Choroid plexus epithelial cell (primary cell): ENCODE measurements at regions not wholly inside any gene's neighbourhood (a gene's known extent, or its start where the extent isn't known, plus 50 kb on each side); places are given as distances from the start of the nearest gene placed in this dataset.
"Not testable (repeated sequence)": the region's sequence is repeated elsewhere in the genome, so short reads cannot be mapped to it uniquely, and the experiment has no call there.

Experiments
- DNase-seq: peaks from one replicate; pipeline ENCODE4 v3.0.0-alpha.2; 2010; ENCODE audit warnings: low read depth
- H3K4me3 ChIP-seq: 2 replicates; pipeline ENCODE4 v1.5.1; 2011; ENCODE audit warnings: low read depth, mild to moderate bottlenecking, control low read depth, low read length, moderate library complexity
- TF ChIP-seq, protein P1 (sequence below): conservative IDR thresholded peaks from 2 replicates; pipeline ENCODE4 v1.5.1; 2011; ENCODE audit warnings: low read depth, mild to moderate bottlenecking, control low read depth, inconsistent platforms, low read length, moderate library complexity

DNA sequence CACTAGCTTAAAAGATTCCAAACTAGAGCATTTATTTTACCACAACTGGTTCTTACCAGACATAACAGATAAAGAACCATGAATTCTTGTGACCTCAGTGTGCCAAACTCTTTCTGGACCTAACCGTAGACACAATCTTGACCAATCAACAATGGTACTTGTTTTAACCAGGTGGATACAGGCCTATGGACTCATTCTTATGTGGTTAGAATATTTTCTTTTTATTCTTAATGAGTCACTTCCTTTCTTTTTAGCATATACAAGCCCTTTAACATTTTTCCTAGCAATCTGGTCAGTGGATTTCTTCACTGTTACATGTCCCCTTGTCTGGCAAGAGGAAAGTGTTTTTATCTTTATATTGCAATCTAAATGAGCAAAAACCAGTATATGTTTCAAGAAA, 792.1 kb upstream of the SPRY2 start:
- peak; percentile 78 for DNase-seq
- TF ChIP-seq, protein P1, sequence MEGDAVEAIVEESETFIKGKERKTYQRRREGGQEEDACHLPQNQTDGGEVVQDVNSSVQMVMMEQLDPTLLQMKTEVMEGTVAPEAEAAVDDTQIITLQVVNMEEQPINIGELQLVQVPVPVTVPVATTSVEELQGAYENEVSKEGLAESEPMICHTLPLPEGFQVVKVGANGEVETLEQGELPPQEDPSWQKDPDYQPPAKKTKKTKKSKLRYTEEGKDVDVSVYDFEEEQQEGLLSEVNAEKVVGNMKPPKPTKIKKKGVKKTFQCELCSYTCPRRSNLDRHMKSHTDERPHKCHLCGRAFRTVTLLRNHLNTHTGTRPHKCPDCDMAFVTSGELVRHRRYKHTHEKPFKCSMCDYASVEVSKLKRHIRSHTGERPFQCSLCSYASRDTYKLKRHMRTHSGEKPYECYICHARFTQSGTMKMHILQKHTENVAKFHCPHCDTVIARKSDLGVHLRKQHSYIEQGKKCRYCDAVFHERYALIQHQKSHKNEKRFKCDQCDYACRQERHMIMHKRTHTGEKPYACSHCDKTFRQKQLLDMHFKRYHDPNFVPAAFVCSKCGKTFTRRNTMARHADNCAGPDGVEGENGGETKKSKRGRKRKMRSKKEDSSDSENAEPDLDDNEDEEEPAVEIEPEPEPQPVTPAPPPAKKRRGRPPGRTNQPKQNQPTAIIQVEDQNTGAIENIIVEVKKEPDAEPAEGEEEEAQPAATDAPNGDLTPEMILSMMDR: no peak
- no peak overlapping the region for H3K4me3 ChIP-seq

DNA sequence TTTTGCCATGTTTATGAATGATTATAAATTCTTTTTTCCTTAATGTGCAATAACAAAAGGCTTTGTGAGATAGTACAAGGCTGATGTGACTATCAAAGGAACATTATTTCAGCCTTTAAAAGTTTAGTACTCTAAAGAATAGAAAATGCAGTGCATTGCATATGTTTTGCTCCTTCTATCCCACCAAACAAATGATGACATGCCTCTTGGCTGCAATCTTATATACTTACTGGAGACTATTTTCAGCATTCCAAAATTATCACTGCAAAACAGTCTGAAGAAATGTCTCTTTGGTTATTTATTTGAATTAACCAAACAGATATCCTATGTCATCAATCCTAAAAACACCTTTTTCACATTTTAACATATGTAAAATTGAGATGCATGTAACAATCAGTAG, 776.5 kb upstream of the SPRY2 start:
- TF ChIP-seq, protein P1: no peak

DNA sequence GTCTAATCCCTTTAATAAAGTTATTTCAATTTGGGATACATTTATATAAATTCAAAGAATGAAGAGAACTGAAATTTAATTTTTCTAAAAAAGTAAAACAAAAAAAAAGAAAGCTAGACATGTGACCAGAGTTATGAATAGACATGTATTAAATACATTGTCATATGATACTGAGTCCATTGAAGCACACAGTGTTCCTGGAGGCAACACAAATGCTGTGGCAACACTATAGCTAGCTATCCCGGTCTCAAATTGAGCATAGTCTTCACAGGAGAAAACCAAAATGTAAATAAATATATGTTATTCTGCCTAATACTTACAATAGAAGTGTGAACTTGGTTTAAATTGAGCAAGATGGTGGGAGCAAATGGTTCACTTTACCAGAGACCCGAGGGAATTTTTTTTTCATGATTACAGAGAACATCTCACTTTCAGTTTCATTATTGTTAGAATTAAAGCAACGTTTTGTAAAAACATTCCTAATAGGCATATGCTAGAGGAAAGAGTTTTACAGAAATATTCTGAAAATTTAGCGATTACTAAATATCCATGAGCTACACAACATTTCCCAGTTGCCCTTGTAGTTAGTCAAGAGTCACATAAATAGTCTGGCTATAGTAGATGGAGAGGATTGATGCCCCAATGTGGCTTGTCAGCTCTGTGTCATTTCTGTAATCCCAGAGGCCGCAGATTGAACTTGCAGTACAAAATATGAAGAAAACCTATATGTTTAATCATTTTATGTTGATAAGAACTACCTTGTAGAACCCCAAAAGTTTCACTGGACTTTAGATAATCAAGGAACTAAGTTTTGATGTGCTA, 775.7 kb upstream of the SPRY2 start:
- TF ChIP-seq, protein P1: no peak
- DNase-seq: peak; percentile 45
- no peak overlapping the region for H3K4me3 ChIP-seq

More for the DNA sequence above, 776.5 kb upstream of the SPRY2 start:
- no peak overlapping the region for H3K4me3 ChIP-seq
- DNase-seq: no peak

DNA sequence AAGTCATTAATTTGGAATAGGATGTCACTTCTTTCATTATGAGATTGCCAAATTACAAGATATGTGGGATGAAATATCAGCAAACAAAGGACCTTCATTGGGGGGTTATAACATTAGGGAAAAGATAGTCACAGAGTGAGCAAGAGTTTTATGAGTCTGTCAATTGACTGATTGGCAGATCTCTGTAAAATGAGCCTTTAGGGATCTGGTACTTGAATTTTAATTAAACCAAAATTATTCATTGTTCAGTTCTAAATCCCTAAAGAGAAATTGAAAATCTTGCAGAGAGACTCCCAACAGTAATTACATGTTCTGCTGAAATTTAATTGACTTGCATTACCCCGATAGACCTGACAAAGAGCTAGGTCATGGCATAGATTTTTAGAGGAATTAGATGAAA, 768.1 kb upstream of the SPRY2 start:
- no peak for DNase-seq
- TF ChIP-seq, protein P1: no peak

DNA sequence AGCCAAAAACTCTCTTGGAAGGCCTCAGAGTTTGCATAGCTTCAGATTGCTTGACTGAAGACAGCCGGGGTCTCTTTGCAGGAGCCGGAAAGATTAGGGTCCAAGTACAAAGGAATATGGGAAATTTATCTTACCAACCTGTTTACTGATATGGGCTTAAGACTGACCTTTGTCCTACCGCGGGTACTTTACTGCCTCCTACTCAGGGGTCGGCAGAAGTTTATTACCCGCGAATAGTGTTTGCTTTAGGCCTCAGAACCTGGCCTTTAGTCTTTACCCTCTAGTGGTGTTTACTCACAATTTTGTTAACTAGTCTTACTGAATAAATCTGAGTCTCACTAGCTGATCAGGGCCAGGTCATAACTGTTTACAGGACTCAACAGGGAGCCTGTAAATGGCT, 765.4 kb upstream of the SPRY2 start:
- TF ChIP-seq, protein P1: no peak
- H3K4me3 ChIP-seq: no peak overlapping the region
- no peak for DNase-seq

More for the DNA sequence above, 768.1 kb upstream of the SPRY2 start:
- no peak overlapping the region for H3K4me3 ChIP-seq

DNA sequence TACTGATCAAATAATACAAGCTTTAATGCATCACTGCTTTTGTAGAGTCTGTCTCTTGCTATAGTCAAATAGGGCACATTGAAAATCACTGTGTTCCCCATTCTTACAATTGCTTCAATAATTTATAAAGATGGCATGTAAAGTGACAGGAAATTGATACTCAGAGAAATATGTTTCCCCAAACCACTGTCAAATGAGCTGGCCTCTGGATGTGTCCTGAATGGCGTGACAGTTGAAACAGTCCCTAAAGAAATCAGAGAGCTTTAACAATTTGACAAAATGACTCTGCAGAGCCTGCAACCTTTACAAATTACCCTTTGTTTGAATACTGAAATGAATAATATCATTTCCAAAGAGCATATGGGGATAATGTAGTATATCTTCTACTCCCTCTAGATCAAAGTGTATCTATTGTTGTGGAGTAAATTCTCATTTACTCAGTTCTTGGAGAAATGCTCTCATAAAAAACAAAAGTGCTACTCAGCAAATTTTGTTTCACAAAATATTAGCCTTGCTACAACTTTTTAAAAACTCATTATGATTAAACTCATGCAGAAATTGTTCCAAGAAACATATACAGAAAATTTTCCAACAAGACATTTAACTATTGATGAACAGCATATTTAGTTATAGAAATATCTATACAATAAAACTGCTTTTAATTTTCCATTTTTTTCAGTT, 763.2 kb upstream of the SPRY2 start:
- TF ChIP-seq, protein P1: no peak
- H3K4me3 ChIP-seq: no peak overlapping the region
- DNase-seq: no peak

DNA sequence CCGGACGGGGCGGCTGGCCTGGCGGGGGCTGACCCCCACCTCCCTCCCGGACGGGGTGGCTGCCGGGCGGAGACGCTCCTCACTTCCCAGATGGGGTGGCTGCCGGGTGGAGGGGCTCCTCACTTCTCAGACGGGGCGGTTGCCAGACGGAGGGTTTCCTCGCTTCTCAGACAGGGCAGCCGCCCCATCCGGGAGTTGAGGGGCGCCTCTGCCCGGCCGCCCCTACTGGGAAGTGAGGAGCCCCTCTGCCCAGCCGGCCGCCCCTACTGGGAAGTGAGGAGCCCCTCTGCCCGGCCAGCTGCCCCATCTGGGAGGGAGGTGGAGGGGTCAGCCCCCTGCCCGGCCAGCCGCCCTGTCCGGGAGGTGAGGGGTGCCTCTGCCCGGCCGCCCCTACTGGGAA, 761.1 kb upstream of the SPRY2 start:
- not testable (repeated sequence) for DNase-seq, H3K4me3 ChIP-seq
